GM21447 (cell line): ENCODE measurements at regions not wholly inside any gene's neighbourhood (a gene's known extent, or its start where the extent isn't known, plus 50 kb on each side); places are given as distances from the start of the nearest gene placed in this dataset.
A peak's percentile ranks its signal among the peaks of the same experiment; 100 is the strongest.

ENCODE experiments used
- ATAC-seq: cut with Tn5 transposase; IDR thresholded peaks from one replicate; pipeline ENCODE4 v1.9.1; 2021; ENCODE audit not compliant: unreplicated experiment

DNA sequence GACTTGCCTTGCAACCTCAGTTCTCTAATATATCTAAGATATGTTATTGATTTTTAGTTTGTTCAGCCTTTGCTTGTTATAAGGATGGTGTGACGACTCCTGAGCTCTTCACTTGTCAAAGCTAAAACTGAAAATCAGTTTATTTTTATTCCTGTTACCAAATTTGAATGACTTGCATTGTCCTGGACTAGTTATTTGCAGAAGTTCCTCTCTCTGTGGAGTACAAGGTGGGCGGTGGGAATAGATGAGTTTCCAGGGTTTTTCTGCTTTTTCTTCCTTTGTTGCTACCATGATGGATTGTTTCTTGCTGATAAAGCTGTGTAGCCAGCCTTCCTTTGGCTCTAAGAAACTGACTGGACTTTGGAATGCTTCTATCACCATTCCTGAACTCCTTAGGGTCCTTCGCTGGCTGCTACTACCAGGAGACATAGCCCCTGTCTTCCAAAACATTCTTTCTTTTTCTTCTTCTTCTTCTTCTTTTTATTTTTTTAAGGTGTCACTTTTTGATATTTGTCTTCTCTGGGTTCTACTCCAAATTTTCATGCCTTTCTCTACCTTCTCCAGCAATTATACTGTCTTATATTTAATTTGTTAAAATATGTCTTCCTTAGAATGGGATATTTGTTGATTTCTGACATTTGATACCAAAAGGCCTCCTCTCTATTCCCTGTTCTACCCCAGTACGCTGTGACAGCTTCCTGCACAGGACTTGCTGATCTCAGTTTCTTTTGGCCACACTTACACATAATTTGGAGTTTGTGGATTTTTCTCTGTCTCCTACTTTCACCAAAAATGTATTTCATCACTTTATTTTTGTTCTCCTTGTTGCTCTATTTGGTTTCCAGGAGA lies 145.1 kb upstream of the THRB start:
- no peak for ATAC-seq

DNA sequence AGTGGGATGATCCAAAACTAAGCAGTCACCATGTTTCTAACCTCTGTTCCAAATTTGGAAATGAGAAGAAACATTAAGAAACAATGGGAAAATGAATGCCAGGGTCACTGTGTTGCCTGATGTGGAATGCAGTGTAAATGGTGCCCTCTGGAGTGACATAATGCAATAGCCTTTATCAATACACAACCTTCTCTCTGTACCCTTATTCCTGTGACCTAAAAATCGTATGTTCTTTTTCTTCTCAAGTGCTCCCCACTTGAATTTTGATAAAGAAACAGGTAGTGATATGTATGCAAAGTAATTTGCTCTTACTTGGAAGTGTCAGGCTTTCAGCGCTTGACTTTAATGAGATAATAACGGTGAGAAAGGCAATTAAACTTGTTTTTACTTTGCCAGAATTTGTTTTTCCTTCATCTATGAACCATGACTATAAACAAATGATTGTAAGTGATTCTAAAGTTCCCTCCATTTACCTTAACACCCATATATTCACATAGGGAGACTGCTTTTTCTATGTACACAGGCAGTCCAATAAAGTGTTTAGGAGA lies 145.8 kb upstream of the THRB start:
- no peak for ATAC-seq

DNA sequence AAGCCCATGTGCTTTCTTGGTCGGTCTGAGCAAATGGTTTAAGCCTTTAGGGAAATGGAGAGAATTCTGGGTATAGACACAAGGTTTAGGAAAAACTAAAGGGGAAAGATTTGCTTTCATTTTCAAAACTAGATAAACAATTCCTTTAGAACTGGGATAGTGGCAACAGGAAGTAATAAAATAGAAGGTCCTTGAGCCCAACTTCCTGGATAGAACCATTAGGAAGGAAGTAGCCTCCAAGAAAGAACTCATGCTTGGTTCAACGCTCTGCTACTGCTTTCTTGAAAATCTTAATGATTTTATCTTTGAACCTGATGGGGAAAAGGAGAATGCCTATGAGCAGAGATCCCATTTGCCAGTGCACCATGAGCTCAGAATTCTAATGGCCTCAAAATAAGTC lies 147.0 kb upstream of the THRB start:
- ATAC-seq, result no peak

DNA sequence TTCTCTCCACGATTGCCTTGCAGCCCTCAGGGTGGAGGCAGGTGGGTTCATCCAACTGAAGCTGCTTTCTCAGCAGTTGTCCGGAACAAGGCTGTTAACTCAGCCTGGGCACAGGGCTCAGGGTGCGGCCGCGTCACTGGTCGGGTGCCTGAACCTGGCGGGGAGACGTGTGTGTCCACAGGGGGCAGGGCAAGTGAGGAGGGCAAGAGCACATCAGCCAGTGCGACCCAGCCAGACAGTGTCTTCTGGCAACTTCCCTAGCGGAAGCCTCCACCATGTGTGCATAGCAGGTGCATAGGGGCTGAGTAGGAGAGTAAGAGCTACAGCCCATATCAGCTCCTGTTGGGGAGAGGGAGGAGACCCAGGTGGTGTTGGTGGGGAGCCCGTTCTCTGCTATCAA lies 150.4 kb upstream of the THRB start:
- no peak for ATAC-seq

DNA sequence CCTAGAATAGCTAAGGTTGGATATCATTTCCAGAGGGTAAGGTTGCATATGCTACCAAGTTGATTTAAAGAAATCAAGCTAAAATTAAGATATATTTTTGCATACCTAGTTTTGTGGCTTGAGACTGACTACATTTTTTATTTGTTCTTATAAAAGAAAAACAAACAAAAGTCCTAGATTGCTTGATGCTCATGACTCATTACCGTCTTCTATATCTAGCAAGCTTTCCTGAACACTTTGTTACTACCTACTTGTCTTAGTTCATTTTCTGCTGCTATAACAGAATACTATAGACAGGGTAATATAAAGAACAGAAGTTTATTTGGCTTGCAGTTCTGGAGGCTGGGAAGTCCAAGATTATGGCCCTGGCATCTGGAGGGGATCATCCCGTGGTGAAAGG lies 152.1 kb upstream of the THRB start:
- ATAC-seq, result no peak

DNA sequence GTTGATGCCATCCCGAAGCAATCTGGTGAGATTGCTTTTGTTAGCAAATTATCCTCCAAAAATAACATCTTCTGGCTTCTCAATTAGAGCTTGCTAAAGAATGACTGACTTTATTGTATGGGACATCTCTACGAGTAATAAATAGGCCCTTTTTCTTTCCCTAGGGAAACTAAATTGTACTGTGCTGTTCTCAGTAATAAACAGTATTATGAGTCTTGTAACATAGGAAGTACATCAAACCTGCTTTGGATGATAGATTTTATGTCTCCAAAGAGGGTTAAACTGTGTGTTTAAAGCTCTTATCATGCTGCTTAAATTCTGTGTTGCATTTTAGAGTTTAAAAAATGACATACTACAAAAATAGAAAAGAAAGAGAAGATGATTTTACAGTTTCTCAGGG lies 153.4 kb upstream of the THRB start:
- ATAC-seq, result no peak

DNA sequence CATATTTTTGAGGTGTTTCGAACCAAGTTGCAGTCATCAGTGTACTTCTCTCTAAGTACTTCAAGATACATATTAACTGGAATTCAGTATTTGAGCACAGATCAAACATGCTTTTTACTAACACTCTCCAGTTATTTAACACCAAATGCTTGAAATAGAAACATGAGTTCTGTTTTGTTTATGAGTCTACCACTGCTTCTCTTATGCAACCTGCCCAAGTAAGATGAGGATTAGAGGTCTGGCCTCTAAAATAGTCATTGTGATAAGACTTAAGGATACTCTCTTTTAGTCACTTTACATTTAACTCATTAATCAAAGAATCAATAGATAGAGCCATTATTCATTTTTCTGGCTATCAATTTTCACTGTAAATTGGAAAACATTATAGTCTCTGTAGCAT lies 156.2 kb upstream of the THRB start:
- ATAC-seq, result no peak

DNA sequence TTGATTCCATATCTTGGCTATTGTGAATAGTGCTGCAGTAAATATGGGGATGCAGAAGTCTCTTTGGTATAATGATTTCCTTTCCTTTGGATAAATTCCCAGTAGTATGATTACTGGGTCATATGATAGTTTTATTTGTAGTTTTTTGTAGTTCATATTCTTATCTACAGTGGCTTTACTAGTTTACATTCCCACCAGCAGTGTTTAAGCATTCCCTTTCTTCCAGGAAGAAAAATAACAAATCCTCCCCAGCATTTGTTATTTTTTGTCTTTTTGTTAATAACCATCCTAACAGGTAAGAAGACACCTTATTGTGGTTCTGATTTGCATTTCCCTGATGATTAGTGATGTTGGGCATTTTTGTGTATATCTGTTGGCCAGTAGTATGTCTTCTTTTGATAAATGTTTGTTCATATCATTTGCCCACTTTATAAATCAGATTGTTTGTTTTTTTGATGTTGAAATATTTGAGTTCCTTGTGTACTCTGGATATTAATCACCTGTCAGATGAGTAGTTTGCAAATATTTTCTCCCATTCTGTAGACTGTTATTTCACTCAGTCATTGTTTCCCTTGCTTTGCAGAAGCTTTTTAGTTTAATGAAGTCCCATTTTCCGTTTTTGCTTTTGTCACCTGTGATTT lies 163.3 kb upstream of the THRB start:
- no peak for ATAC-seq

DNA sequence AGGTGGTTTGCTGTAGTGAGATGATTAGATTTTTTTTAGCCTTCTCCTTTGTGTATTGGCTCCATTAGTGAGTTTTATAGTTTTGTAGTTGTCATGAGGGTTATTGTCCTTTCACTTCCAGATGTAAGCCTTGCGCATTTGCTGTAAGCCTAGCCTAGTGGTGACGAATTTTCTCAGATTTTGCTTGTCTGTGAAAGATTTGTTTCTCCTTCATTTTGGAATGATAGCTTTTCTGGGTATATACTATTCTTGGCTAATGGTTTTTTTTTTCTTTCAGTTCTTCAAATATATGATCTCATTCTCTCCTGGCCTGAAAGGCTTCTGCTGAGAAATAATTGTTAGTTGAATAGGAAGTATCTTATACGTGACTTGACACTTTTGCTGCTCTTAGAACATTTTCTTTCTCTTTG lies 166.5 kb upstream of the THRB start:
- no peak for ATAC-seq

DNA sequence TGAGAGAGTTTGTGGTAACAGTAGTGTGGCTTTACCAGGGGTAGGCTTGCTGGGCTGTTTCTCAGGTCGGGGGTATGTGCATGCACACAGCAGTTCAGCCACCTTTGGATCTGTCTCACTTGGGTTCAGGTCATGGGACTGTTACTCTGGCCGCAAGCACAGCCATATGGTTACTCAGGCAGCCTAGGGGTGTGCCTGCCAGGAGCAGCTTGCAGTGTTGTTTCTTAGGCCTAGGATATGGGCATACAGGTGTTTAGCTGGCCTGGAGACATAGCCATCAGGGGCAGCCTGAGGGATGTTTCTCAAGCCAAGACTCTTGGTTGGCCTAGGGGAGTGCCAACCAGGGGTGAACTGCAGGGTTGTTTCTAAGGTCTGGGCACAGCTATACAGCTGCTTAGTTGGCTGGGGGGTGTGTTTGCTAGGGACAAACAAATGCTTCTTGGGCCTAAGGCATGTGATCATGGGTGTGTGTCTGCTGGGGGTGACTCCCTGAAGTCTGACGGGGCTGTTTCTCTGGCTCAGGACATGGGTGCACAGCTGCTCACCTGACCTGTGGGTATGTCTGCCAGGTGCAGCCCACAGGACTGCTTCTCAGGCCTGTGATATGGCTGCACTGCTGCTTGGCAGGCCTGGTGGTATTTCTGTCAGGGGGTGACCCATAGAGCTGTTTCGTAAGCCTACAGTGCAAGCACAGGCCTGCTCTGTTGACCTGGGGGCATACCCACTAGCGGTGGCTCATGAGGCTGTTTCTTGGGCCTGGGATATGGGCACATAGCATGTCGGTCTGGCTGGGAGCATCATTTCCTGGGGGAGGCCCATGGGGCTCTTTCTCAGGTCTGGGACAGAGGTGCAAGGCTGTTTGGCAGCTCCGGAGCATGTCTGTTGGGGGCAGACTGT lies 168.0 kb upstream of the THRB start:
- no peak for ATAC-seq

DNA sequence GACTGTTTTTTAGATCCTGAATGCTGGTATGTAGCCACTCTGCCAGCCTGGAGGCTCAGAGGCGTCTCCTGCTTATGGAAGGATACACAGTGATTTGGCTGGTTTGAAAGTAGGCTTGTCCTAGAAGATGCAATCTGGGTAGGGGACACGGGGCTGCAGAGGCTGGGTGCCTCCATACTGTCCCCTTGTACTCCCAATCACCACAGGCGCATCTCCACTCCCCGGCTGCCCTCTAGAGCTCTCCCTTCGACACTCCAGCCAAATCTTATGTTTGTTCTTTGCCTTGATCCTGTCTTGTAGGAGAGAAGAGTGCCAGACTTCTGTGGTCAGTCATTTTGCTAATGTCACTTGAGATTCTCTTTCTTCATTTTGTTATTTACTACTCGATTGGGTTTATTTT lies 168.8 kb upstream of the THRB start:
- no peak for ATAC-seq

DNA sequence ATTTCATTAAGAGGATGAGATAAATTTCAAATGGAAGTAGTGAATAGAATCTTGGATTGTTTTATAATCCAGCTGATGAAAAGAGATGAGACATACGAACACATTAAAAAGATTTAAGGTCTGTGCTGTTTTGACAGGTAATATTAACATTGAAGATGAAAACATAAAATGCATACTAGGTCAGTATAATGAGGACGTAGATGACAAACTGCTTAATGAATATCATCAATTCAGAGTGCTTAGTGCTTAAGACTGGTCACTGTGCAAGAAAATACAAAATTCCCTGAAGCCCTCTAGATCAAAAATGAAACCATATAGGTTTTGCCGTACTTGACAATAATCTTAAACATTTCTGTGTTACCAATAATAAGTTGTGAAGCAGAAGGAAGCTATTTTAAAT lies 173.4 kb upstream of the THRB start:
- ATAC-seq, result no peak

DNA sequence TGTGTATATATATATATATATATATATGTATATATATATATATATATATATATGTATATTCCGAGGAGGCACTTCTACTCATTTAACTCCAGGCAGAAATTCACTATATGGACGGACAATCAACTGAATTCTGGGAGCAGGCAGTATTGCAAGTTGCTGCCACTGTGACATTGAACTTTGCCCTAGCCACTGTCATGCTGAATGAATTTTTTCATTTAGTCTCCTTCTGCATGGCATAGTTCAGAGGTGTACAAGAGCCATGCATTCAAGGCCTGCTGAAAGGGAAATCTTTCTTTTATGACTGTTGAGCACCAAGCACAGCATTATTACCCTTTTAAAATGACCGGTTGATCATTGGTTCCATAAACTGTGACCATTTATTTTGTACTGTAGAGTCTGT lies 176.2 kb upstream of the THRB start:
- ATAC-seq, result no peak

DNA sequence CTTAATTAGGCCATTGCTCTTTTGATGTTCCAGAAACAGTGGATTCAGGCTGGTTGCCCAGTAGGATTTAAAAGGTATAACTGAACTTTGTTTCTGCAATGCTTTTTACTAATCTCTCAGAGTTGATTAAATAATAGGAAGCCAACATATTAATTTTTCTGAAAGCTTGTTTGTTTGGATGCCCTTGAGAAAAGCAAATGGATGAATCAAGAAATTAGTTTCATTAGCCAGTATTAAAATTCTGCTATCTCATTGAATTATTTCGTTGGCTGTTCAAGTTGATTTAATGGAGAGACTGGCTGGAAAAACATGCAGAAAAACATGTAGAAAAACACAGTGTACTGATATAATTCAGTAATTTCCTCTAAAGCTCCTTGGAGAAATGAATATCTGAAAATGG lies 178.9 kb upstream of the THRB start:
- ATAC-seq, result no peak

DNA sequence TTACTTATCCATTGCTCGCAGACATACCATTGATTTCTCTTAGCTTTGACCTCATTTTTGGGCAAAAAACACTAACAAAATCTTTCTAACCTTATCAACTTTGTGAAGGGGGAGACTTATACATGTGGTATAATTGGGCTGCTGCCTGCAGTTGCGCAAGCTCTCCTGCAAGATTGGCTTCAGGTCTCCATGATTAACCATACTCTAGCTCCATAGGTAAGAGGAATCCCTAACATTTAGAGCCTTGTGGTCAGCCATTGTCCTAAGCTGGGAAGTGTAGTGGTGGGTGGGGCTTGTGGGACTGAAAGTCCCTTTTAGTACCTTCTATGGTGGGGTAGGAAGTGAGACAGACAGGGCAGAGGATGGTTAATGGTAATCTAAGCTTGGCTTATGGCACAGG lies 179.6 kb upstream of the THRB start:
- no peak for ATAC-seq

DNA sequence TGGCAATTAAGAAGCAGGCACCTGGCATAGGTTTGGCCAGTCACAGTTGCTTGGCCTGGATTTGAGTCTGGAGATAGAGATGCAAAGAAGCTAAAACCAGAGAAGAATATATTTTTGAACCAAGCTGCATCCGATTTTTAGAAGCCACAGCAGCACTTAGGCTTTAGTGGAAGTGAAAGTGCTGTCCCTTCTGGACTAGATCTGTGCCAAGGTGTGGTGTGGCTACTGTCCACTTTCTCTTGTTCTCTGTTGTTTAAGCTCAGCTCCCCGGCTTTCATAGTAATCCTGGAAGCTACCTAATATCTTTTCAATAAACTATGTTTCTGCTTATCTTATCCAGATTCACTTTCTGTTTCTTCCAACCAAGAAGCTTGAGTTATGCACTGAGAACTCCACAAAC lies 183.4 kb upstream of the THRB start:
- ATAC-seq, result peak; percentile 48

DNA sequence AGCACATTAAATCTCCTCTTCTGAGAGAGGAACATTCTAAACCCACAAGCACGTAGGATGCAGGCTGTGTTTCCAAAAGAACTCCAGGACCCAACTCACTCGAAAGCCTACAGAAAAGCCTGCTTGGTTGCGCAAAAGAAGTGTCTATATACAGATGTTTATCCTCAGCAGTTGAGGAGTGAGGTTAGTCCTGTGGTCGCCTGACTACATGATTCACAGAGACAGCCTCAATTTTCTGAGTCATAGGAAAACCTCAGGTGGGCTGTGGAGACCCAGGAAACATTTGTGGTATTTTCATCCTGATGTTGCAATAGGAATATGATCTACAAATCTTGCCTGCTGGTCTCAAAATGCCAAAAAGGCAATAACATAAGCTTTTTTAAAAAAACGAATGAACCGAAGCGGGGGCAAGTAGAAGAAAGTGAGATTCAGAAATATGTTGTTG lies 183.8 kb upstream of the THRB start:
- peak; percentile 47 for ATAC-seq

DNA sequence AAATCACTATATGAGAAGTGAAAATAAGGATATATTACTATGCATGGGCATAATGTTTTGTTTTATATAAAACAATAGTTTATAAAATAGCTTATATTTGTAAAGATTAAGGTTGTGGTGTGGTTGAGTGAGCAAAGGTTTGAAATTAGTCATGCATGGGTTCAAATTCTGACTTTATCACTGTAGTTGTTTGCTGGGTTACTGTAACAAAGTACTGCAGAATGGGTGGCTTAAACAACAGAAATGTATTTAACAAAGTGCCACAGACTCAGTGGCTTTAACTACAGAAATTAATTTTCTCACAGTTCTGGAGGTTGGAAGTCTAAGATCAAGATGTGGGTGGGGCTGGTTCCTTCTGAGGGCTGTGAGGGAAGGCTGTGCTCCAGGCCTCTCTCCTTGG lies 184.8 kb upstream of the THRB start:
- ATAC-seq, result no peak

DNA sequence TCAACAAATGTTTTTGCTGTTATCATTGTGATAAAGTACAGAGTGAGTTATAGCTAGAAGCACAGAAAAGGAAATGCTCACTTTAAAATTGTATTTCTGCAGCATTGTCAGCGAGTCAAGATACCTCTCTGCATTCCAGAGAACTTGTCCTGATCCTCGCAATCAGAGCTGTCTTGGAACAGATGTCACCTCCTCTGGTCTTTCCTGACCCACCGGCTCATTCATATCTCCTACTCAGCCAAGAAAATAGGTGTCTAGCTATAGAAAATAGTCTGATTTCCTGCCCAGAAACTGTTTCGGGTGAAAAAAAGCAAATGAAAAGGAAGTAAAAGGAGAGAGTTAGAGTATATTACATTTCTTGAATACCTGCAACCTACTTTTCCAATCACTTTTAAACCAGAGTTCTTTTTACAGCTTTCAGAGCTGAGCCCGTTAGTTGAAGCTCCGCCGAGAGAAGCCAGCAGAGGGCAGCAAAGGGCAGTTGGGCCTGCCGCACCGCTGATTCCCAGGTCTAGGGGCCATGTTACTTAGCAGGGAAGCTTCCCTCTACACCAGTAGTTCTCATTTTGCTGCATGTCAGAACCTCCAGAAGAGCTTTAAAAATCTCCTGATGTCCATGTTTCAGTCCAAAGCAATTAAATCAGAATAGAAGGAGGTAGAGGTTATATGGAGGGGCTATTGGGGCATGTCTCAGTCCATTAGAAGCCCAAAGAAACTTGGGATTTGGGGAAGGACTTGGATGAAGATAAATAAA lies 185.7 kb upstream of the THRB start:
- peak; percentile 73 for ATAC-seq

DNA sequence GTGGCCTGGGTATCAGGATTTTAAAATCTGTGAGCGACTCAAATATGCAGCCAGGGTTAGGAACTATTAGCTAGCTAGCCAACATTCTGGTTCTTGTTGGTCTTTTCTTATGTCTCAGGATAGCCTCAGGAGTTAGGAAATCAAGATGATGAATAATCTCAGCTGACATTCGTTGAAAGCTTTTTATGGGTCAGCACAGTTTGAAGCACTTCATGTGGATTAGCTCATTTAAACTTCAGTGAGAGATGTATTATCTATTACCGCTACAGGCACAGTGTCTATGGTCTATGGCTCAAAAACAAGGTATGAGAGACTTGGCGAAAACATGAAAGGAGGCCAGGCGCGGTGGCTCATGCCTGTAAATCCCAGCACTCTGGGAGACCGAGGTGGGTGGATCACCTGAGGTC lies 187.5 kb upstream of the THRB start:
- ATAC-seq, result no peak

DNA sequence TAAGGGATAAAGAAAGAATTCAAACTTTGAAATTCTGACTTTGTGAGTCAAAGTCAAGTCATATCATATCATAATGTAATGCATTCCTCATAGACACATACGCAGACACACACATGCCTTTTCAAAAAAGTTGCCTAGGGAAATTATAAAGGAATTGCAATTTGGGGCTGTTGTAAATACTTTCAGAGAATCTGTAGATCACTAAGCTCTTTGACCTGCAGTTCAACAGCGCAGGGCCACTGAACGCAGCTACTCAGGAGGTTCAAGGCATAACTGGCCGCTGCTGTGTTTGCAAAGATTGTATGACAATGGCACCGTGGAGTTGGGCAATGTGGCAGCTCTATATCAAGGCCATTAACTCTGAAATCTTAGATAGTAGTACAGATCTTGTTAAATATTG lies 188.4 kb upstream of the THRB start:
- ATAC-seq, result no peak
